ENCODE measurements at regions not wholly inside any gene's neighbourhood (a gene's known extent, or its start where the extent isn't known, plus 50 kb on each side); places are given as distances from the start of the nearest gene placed in this dataset.

DNA sequence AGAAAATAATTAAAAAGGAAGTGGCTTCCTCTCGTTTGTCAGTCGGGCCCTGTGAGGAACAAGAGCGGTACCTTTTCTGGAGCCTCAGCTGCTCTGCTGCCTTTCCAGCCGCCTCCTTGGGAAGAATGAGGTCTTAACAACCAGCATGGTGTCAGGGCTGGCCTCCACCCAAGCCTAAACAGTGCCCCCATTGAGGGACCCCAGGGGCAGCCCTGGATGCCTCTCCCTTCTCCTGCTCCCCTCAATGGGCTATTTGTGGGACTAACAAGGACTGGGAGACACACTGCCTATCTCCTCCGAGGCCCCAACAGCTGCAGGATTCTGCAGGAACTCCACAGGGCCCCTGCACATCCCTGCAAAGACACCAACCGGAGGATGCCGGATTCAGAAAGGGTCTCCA is 155.4 kb upstream of the MAP3K1 start:
- no peaks in the 10 kb centered on the region for H3K36me3 ChIP-seq (ENCODE audit: insufficient read depth in 1 of 2, low read depth in 1 of 2)
- DNase-seq = no peak
- TF ChIP-seq, protein P1, sequence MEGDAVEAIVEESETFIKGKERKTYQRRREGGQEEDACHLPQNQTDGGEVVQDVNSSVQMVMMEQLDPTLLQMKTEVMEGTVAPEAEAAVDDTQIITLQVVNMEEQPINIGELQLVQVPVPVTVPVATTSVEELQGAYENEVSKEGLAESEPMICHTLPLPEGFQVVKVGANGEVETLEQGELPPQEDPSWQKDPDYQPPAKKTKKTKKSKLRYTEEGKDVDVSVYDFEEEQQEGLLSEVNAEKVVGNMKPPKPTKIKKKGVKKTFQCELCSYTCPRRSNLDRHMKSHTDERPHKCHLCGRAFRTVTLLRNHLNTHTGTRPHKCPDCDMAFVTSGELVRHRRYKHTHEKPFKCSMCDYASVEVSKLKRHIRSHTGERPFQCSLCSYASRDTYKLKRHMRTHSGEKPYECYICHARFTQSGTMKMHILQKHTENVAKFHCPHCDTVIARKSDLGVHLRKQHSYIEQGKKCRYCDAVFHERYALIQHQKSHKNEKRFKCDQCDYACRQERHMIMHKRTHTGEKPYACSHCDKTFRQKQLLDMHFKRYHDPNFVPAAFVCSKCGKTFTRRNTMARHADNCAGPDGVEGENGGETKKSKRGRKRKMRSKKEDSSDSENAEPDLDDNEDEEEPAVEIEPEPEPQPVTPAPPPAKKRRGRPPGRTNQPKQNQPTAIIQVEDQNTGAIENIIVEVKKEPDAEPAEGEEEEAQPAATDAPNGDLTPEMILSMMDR (IDR thresholded peaks at IDR 0.05) = no peak
- no peaks in the 10 kb centered on the region for H3K4me1 ChIP-seq
- H3K27me3 ChIP-seq (ENCODE audit: insufficient read depth in 3 of 3, low read length in 2 of 3) = no peaks in the 10 kb centered on the region
- no peaks in the 10 kb centered on the region for H3K9me3 ChIP-seq
- H3K4me3 ChIP-seq = no peak overlapping the region
- H3K27ac ChIP-seq = no peak overlapping the region
- ATAC-seq = no peak
- intact Hi-C loops (cut with DNase I) = no loop called here
- WGBS, 3 donors = 55 to 69% (median 62%) methylated on average over 7 of the region's 7 CpGs

DNA sequence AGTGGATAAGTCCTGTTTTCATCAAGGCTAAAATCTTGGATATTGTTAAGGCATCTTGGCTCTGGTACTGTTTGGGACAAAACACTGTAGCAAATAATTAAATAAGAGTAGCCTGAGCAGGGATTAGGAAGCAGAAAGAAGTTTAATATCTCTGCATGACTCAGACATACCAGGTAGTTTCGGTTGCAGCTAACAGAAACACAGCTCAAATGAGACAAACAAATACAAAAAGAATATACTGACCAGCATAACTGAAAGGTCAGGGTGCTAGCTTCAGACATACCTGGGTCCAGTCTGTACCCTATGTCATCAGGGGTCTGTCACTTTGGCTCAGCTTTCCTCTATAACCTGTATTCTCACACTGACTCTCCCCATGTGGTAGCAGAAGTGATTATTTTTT is 156.4 kb upstream of the MAP3K1 start:
- Histone ChIP-seq H3K27me3 (ENCODE audit: insufficient read depth in 3 of 3, low read length in 2 of 3) (no peaks in the 10 kb centered on the region), H3K27ac (no peak overlapping the region), H3K36me3 (ENCODE audit: insufficient read depth in 1 of 2, low read depth in 1 of 2) (no peaks in the 10 kb centered on the region), H3K4me3 (no peak overlapping the region), H3K4me1 (no peaks in the 10 kb centered on the region), H3K9me3 (no peaks in the 10 kb centered on the region)
- DNase-seq (no peak), ATAC-seq (no peak)
- WGBS, 3 donors = 73 to 86% (median 73%) methylated on average over 1 of the region's 1 CpG
- TF ChIP-seq, protein P1 (IDR thresholded peaks at IDR 0.05) = no peak
- intact Hi-C loops (cut with DNase I) = no loop called here

DNA sequence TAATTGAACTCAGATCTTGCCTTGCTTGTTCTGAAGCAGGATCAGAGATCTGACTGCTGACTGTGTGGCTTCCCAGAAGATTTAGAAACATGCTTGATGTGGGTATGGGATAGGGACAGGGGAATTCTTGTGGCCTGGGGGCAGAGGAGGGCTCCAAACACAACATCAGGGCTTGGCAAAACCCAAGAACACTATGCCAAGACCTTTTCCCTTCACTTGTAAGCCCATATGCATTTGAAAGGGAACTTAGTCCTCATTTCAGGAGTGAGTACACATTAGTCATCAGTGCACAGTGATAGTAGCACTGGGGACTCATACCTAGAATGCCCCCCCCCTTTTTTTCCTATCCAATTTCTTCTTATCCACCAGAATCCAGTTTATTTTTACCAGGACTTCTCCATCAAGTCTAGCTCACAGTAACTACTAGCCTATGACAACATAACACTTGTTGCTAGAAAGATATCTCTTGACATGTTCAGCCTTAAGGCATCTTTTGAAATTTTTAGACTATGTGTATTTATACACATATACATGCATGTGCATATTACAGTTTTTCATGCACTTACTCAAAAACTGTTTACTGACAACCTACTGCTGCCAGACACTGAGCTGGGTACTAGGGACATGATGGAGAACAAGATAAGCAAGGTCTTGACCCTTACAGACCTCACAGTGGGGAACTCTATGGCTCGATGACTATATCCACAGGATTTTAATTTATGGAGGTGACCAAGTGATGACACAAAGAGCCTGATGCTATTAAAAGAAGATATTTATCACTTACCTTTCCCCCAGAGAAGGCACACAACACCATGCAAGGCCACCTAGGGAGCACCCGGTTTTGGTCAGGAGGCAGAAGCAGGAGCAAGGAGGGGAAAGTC is 158.3 kb upstream of the MAP3K1 start:
- ATAC-seq (no peak), DNase-seq (no peak)
- H3K9me3 ChIP-seq = no peaks in the 10 kb centered on the region
- no peak overlapping the region for H3K4me3 ChIP-seq
- no peaks in the 10 kb centered on the region for H3K27me3 ChIP-seq (ENCODE audit: insufficient read depth in 3 of 3, low read length in 2 of 3)
- WGBS, 3 donors = 74 to 93% (median 77%) methylated on average over 2 of the region's 2 CpGs
- no peaks in the 10 kb centered on the region for H3K4me1 ChIP-seq
- intact Hi-C loops (cut with DNase I) = no loop called here
- H3K36me3 ChIP-seq (ENCODE audit: insufficient read depth in 1 of 2, low read depth in 1 of 2) = no peaks in the 10 kb centered on the region
- TF ChIP-seq, protein P1 (IDR thresholded peaks at IDR 0.05) = no peak
- no peak overlapping the region for H3K27ac ChIP-seq

DNA sequence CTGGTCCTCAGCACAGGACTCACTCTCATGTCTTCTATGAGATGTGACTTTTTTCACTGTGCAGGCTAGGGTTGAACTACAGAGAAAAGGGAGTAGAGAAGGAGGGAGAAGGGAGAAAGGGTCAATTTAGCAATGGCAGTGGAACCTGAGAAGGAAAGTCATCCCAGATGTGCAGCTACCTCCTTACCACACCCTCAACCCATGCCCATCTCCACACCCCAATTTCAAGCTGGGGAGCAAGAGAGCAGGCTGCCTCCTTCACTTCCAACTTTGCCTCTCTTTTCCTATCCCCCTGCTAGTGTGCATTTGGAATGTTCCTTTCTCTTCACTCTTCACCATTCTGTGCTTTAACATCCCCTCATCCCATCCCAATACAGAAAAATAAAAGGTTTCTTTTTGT is 163.5 kb upstream of the MAP3K1 start:
- Histone ChIP-seq H3K27ac (no peak overlapping the region), H3K27me3 (ENCODE audit: insufficient read depth in 3 of 3, low read length in 2 of 3) (no peaks in the 10 kb centered on the region), H3K4me1 (no peaks in the 10 kb centered on the region), H3K36me3 (ENCODE audit: insufficient read depth in 1 of 2, low read depth in 1 of 2) (no peaks in the 10 kb centered on the region), H3K9me3 (no peaks in the 10 kb centered on the region), H3K4me3 (no peak overlapping the region)
- no peak for ATAC-seq
- DNase-seq = no peak
- intact Hi-C loops (cut with DNase I) = no loop called here
- TF ChIP-seq, protein P1 (IDR thresholded peaks at IDR 0.05) = no peak

DNA sequence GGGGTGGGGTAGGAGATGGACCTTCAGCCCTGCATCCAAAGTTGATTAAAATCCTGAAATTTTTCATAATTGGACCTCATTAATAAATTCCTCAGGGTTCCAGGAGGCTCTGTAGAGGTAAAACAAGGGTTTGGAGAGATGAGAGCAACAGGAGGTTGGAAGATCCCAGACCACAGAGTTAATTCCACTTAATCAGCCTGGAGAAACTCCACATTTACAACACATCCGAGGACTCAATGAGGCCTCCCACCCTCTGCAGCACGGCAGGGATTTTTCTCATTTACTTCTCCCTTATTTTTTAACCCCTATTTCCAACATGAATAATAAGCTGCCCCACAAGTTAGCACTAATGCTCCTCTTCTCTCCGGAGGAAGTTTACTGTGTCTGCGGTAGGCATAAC is 165.0 kb upstream of the MAP3K1 start:
- Histone ChIP-seq H3K4me1 (no peaks in the 10 kb centered on the region), H3K9me3 (no peaks in the 10 kb centered on the region), H3K27me3 (ENCODE audit: insufficient read depth in 3 of 3, low read length in 2 of 3) (no peaks in the 10 kb centered on the region), H3K27ac (no peak overlapping the region), H3K36me3 (ENCODE audit: insufficient read depth in 1 of 2, low read depth in 1 of 2) (no peaks in the 10 kb centered on the region), H3K4me3 (no peak overlapping the region)
- intact Hi-C loops (cut with DNase I) = no loop called here
- no peak for DNase-seq
- ATAC-seq = no peak
- TF ChIP-seq, protein P1 (IDR thresholded peaks at IDR 0.05) = no peak
- WGBS, 3 donors = 65 to 69% (median 66%) methylated on average over 4 of the region's 4 CpGs

All from psoas muscle (tissue), 7 donors.